Esophagus squamous epithelium (tissue), 5 donors: ENCODE measurements at regions not wholly inside any gene's neighbourhood (a gene's known extent, or its start where the extent isn't known, plus 50 kb on each side); places are given as distances from the start of the nearest gene placed in this dataset.
"Not testable (repeated sequence)": the region's sequence is repeated elsewhere in the genome, so short reads cannot be mapped to it uniquely, and the experiment has no call there.

ENCODE experiments used
- DNase-seq: peaks from one replicate; lab custom pipeline; 2025; lab: John Stamatoyannopoulos, UW
- H3K27ac ChIP-seq, 4 donors: fragments of 200-600 bp; sonication (generic); one replicate each; pipeline ENCODE4 v1.5.1; 2016 to 2019; ENCODE audit warnings: mild to moderate bottlenecking in 1 of 4
- H3K27me3 ChIP-seq, 4 donors: fragments of 200-600 bp; sonication (generic); 1 replicate in 3 of 4; 2 replicates in 1 of 4; pipeline versions ENCODE4 v1.5.1 to v1.6.0; 2017 to 2021; ENCODE audit warnings: antibody characterized with exemption in 1 of 4
- H3K36me3 ChIP-seq, 3 donors: fragments of 200-600 bp; sonication (generic); one replicate each; pipeline ENCODE4 v1.5.1; 2016 to 2019
- H3K4me1 ChIP-seq, 3 donors: fragments of 200-600 bp; sonication (generic); one replicate each; pipeline ENCODE4 v1.5.1; 2017 to 2019
- H3K4me3 ChIP-seq, 4 donors: fragments of 200-600 bp; sonication (generic); 1 replicate in 3 of 4; 2 replicates in 1 of 4; pipeline ENCODE4 v1.5.1; 2016 to 2019; ENCODE audit warnings: mild to moderate bottlenecking in 2 of 4, moderate library complexity in 1 of 4
- H3K9me3 ChIP-seq, 3 donors: fragments of 200-600 bp; sonication (generic); one replicate each; pipeline ENCODE4 v1.5.1; 2016 to 2019
- POLR2A ChIP-seq, 4 donors: fragments of 450-650 bp; IDR thresholded peaks; one replicate each; pipeline ENCODE4 v1.6.1; 2017; ENCODE audit warnings: antibody characterized with exemption in 4 of 4, mild to moderate bottlenecking in 4 of 4, moderate library complexity in 3 of 4
- WGBS, 2 donors: methylation state at CpG; one replicate each; pipeline ENCODE4 v1.1.5; 2018; 5-methylcytosine and 5-hydroxymethylcytosine counted together
- intact Hi-C: fragments of 100-400 bp; cut with DNase I; formaldehyde crosslinking; loops from one replicate; pipeline ENCODE4 v1.15.0; 2022
- TF ChIP-seq, protein P1 (sequence below), 6 experiments: fragments of 450-650 bp in 4 of 6; fragments of 200-600 bp in 2 of 6; sonication (generic) in 2 of 6; IDR thresholded peaks; one replicate each; pipeline ENCODE4 v1.5.1; 2016 to 2019; ENCODE audit warnings: antibody characterized with exemption in 6 of 6, mild to moderate bottlenecking in 4 of 6, moderate library complexity in 4 of 6
- donor health status: DM: yes; HTN: yes; CAD: no.

DNA sequence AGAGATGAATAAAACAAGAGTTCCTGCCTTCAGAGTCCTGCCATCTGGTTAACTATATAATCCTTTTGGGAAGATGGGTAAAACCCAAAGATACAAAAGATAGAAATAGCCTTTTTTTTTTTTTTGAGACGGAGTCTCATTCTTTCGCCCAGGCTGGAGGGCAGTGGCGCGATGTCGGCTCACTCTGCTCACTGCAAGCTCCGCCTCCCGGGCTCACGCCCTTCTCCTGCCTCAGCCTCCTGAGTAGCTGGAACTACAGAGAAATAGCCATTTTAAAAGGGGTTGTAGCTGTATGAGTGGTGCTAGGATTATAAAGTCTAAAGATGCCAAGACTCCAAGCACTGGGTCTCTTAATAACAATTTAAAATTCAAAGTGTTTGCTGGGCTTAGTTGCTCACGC is 97.2 kb downstream of the KDR start:
- no peak for DNase-seq
- no peaks in the 10 kb centered on the region for H3K9me3 ChIP-seq
- H3K36me3 ChIP-seq = no peaks in the 10 kb centered on the region
- no peak overlapping the region for H3K27ac ChIP-seq
- peaks cover 6 to 28% (median 7%) of the 10 kb centered on the region in 3 donors for H3K4me1 ChIP-seq
- no peak for TF ChIP-seq POLR2A (IDR thresholded peaks at IDR 0.05)
- TF ChIP-seq, protein P1, sequence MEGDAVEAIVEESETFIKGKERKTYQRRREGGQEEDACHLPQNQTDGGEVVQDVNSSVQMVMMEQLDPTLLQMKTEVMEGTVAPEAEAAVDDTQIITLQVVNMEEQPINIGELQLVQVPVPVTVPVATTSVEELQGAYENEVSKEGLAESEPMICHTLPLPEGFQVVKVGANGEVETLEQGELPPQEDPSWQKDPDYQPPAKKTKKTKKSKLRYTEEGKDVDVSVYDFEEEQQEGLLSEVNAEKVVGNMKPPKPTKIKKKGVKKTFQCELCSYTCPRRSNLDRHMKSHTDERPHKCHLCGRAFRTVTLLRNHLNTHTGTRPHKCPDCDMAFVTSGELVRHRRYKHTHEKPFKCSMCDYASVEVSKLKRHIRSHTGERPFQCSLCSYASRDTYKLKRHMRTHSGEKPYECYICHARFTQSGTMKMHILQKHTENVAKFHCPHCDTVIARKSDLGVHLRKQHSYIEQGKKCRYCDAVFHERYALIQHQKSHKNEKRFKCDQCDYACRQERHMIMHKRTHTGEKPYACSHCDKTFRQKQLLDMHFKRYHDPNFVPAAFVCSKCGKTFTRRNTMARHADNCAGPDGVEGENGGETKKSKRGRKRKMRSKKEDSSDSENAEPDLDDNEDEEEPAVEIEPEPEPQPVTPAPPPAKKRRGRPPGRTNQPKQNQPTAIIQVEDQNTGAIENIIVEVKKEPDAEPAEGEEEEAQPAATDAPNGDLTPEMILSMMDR (IDR thresholded peaks at IDR 0.05) = no peak
- no peaks in the 10 kb centered on the region for H3K27me3 ChIP-seq
- 94 to 96% methylated on average over 9 of the region's 9 CpGs for WGBS, 2 donors
- intact Hi-C loops = no loop called here
- no peak overlapping the region for H3K4me3 ChIP-seq

DNA sequence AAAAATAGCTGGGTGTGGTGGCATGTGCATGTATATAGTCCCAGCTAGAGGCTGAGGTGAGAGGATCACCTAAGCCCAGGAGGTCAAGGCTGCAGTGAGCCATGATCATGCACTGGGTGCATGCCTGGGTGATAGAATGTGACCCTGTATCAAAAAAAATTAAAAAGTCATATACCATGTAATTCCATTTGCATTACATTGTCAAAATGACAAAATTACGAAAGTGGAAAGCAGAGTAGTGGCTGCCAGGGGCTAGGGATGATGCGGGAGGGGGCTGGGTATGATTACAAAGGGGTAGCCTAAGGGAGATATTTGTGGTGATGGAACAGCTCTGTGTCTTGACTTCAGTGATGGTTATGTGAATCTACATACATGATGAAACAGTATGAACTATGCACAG is 97.8 kb downstream of the KDR start:
- TF ChIP-seq, protein P1 (IDR thresholded peaks at IDR 0.05) = no peak
- TF ChIP-seq POLR2A (IDR thresholded peaks at IDR 0.05) = no peak
- H3K4me3 ChIP-seq = no peak overlapping the region
- no peak for DNase-seq
- intact Hi-C loops = no loop called here
- H3K36me3 ChIP-seq = no peaks in the 10 kb centered on the region
- peaks cover 6 to 28% (median 7%) of the 10 kb centered on the region in 3 donors for H3K4me1 ChIP-seq
- no peaks in the 10 kb centered on the region for H3K9me3 ChIP-seq
- WGBS, 2 donors = 74 to 83% methylated on average over 2 of the region's 2 CpGs
- no peaks in the 10 kb centered on the region for H3K27me3 ChIP-seq
- H3K27ac ChIP-seq = no peak overlapping the region

DNA sequence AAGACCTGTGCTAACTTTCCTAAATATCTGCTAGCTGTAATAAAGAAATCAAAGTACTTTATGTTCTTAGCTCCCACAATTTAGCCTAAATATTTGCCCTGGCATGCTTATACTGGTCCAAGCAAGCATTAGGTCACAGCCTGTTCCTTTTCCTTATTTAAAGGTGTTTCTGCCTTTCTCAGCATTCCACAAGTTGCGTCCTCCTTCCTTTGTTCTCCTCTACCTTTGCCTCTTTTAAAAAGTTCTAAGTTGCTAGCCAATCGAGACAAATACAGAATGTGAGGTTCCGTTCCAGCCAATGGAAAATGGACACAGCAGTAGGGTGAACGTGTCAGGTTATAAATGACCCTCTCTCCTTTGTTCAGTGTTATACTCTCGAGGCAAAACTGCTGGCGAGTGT is 99.9 kb downstream of the KDR start:
- H3K4me1 ChIP-seq = peaks cover 0 to 12% (median under 1%) of the 10 kb centered on the region in 3 donors
- H3K4me3 ChIP-seq, H3K9me3 ChIP-seq, H3K36me3 ChIP-seq, DNase-seq, intact Hi-C loops, H3K27me3 ChIP-seq: not testable (repeated sequence)
- 37 to 40% methylated on average over 6 of the region's 6 CpGs for WGBS, 2 donors
- peak overlapping the region in 2 of 4 donors; percentile 1 to 13 for H3K27ac ChIP-seq

DNA sequence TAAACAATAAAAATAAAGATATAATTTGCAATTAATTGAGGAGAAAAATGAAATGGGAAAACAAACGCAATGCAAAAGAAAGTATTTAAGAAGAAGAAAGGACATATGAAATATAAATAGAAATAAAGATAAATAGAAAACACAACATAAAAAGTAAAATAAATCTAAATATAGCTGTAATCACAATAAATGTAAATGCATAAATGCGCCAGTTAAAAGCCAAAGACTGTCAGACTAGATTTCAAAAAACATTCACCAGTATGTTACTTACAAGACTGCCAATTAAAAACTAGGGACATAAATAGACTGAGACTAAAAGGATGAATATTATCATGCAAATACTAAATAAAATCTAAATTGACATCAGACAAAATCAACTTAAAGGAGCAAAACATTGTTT is 102.4 kb downstream of the KDR start:
- no peaks in the 10 kb centered on the region for H3K27me3 ChIP-seq
- intact Hi-C loops = no loop called here
- 79 to 96% methylated on average over 2 of the region's 2 CpGs for WGBS, 2 donors
- no peaks in the 10 kb centered on the region for H3K36me3 ChIP-seq
- H3K4me1 ChIP-seq = peaks cover 0 to 6% (median 0%) of the 10 kb centered on the region in 3 donors
- TF ChIP-seq, protein P1 (IDR thresholded peaks at IDR 0.05) = no peak
- no peak for TF ChIP-seq POLR2A (IDR thresholded peaks at IDR 0.05)
- no peaks in the 10 kb centered on the region for H3K9me3 ChIP-seq
- no peak overlapping the region for H3K4me3 ChIP-seq
- no peak overlapping the region for H3K27ac ChIP-seq
- DNase-seq = no peak

DNA sequence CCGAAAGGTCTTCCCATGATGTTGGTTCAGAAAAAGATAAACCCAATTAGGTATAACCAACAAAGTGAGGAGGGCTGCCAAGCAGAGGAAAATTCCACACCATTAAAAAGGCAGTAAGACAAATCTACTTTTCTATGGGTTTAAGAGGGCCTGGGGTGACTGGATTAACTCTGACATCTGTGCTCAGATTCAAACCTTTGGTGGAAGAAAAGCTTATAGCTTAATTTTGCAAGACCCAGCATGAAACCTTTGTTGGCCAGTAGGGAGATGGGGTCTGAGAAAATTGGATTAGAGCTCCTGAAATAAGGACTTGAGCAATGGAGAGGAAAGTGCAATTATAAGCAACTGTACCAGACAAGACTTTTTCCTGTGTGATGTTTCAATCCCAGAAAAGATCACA is 104.2 kb downstream of the KDR start:
- Histone ChIP-seq H3K4me3 (no peak overlapping the region), H3K27me3 (no peaks in the 10 kb centered on the region), H3K9me3 (no peaks in the 10 kb centered on the region), H3K36me3 (no peaks in the 10 kb centered on the region), H3K27ac (no peak overlapping the region), H3K4me1 (peaks cover 0 to 6% (median 0%) of the 10 kb centered on the region in 3 donors)
- TF ChIP-seq POLR2A (IDR thresholded peaks at IDR 0.05) = no peak
- TF ChIP-seq, protein P1 (IDR thresholded peaks at IDR 0.05) = no peak
- no peak for DNase-seq
- intact Hi-C loops = no loop called here
- WGBS, 2 donors = 0% methylated on average over 1 of the region's 1 CpG

DNA sequence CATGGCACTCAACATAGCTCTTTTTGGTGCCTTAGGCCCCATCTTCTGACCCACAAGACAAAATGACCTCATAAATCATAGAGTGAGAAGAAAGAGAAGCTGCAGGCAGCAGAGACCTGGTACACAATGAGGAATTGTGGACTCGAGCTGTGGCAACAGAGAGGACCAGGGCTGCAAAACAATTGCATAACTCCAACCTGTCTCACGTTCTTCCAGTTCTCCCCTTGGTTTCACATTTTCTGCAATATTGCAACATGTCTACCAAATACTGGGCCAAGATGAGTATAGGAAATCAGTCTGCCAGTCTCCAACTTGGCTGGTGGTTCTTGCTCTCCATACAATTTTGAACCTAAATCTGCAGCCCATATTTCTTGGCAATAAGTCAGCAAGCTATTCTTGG is 105.3 kb downstream of the KDR start:
- WGBS, 2 donors = 63 to 68% methylated on average over 2 of the region's 2 CpGs
- Histone ChIP-seq H3K27me3 (no peaks in the 10 kb centered on the region), H3K27ac (no peak overlapping the region), H3K4me1 (no peaks in the 10 kb centered on the region), H3K36me3 (no peaks in the 10 kb centered on the region), H3K4me3 (no peak overlapping the region), H3K9me3 (no peaks in the 10 kb centered on the region)
- DNase-seq = no peak
- intact Hi-C loops = no loop called here
- no peak for TF ChIP-seq POLR2A (IDR thresholded peaks at IDR 0.05)
- TF ChIP-seq, protein P1 (IDR thresholded peaks at IDR 0.05) = no peak
